SK-N-SH (cell line): ENCODE measurements at regions not wholly inside any gene's neighbourhood (a gene's known extent, or its start where the extent isn't known, plus 50 kb on each side); places are given as distances from the start of the nearest gene placed in this dataset.

Source experiments
- CTCF ChIA-PET: fragments of 300-600, 350-600 bp; formaldehyde crosslinking; extraction: SDS; loops from one replicate; lab custom pipeline; 2021; lab: Yijun Ruan, JAX
- POLR2A ChIA-PET: fragments of 350-600 bp; sonication (Branson Sonifier 250); formaldehyde crosslinking; extraction: SDS; loops from one replicate; lab custom pipeline; 2020; ENCODE audit warnings: antibody characterized with exemption, inconsistent platforms; lab: Yijun Ruan, JAX
- DNase-seq: peaks from one replicate; pipeline ENCODE4 v3.0.0; 2012
- H2AFZ ChIP-seq: fragments of 200-600 bp; sonication (generic); 2 replicates; pipeline ENCODE4 v1.8.1; 2016; ENCODE audit warnings: antibody characterized with exemption, mild to moderate bottlenecking, low read depth
- H3F3A ChIP-seq: fragments of 200-600 bp; sonication (generic); replicated peaks from 2 replicates; pipeline ENCODE3; 2016; ENCODE audit warnings: antibody characterized with exemption, mild to moderate bottlenecking; ENCODE audit not compliant: insufficient read depth
- H3K27ac ChIP-seq, 2 experiments: fragments of 200-500 bp in 1 of 2; fragments of 200-600 bp in 1 of 2; sonication (Bioruptor generic) in 1 of 2; sonication (generic), shearing (Covaris generic) in 1 of 2; 2 replicates each; pipeline versions ENCODE4 v1.5.1 to v1.6.1; 2014 to 2016; ENCODE audit warnings: low read depth in 2 of 2, inconsistent platforms in 1 of 2, low read length in 1 of 2, mild to moderate bottlenecking in 1 of 2, mixed read lengths in 1 of 2
- H3K27me3 ChIP-seq: fragments of 200-600 bp; sonication (generic), shearing (Covaris generic); 2 replicates; pipeline ENCODE4 v1.6.1; 2016; ENCODE audit warnings: mixed run types; ENCODE audit not compliant: insufficient read depth
- H3K36me3 ChIP-seq, 2 experiments: fragments of 200-500 bp in 1 of 2; fragments of 200-600 bp in 1 of 2; sonication (Bioruptor generic) in 1 of 2; sonication (generic) in 1 of 2; replicated peaks in 1 of 2; 2 replicates each; pipeline versions ENCODE3 to v1.5.1; 2014 to 2016; ENCODE audit warnings: low read length in 1 of 2, mild to moderate bottlenecking in 1 of 2; ENCODE audit not compliant: insufficient read depth in 2 of 2, control insufficient read depth in 1 of 2
- H3K4me1 ChIP-seq, 2 experiments: fragments of 200-500 bp in 1 of 2; fragments of 200-600 bp in 1 of 2; sonication (Bioruptor generic) in 1 of 2; sonication (generic), shearing (Covaris generic) in 1 of 2; 2 replicates each; pipeline versions ENCODE4 v1.5.1 to v1.6.1; 2014 to 2016; ENCODE audit warnings: low read depth in 1 of 2, low read length in 1 of 2, mixed run types in 1 of 2; ENCODE audit not compliant: insufficient read depth in 2 of 2, control insufficient read depth in 1 of 2
- H3K4me2 ChIP-seq: fragments of 200-600 bp; sonication (generic), shearing (Covaris generic); 2 replicates; pipeline ENCODE4 v1.6.1; 2017; ENCODE audit warnings: mixed run types
- H3K4me3 ChIP-seq, 2 experiments: fragments of 200-500 bp in 1 of 2; fragments of 200-600 bp in 1 of 2; sonication (Bioruptor generic) in 1 of 2; sonication (generic), shearing (Covaris generic) in 1 of 2; 2 replicates each; pipeline versions ENCODE4 v1.5.1 to v1.8.1; 2014 to 2016; ENCODE audit warnings: low read depth in 2 of 2, inconsistent platforms in 1 of 2, low read length in 1 of 2, mild to moderate bottlenecking in 1 of 2, mixed read lengths in 1 of 2, moderate library complexity in 1 of 2
- H3K79me2 ChIP-seq: fragments of 200-600 bp; sonication (generic); 2 replicates; pipeline ENCODE4 v1.8.1; 2017; ENCODE audit warnings: mild to moderate bottlenecking; ENCODE audit not compliant: insufficient read depth
- H3K9ac ChIP-seq: fragments of 200-600 bp; sonication (generic); 2 replicates; pipeline ENCODE4 v1.6.1; 2017; ENCODE audit warnings: mixed run types
- H3K9me2 ChIP-seq: fragments of 200-600 bp; sonication (generic); 2 replicates; pipeline ENCODE4 v1.6.1; 2017; ENCODE audit warnings: mixed run types
- H3K9me3 ChIP-seq: fragments of 200-600 bp; sonication (generic); 2 replicates; pipeline ENCODE4 v1.6.1; 2017; ENCODE audit warnings: mixed run types, mild to moderate bottlenecking, moderate library complexity
- H4K20me1 ChIP-seq: fragments of 200-600 bp; sonication (generic); 2 replicates; pipeline ENCODE4 v1.6.1; 2017; ENCODE audit warnings: mild to moderate bottlenecking, mixed run types; ENCODE audit not compliant: insufficient read depth
- CHD2 ChIP-seq: fragments of 150-350 bp; IDR thresholded peaks from 2 replicates; pipeline ENCODE4 v1.6.1; 2018; ENCODE audit warnings: low read length; ENCODE audit not compliant: partially characterized antibody
- EP300 ChIP-seq, 2 experiments: IDR thresholded peaks; 2 replicates each; pipeline versions ENCODE4 v1.4.0 to v1.6.1; 2012; ENCODE audit warnings: borderline replicate concordance in 1 of 2, low read depth in 1 of 2, low read length in 1 of 2
- GABPA ChIP-seq: IDR thresholded peaks from 2 replicates; pipeline ENCODE4 v1.4.0; 2012; ENCODE audit warnings: low read depth, mild to moderate bottlenecking
- GATA2 ChIP-seq: sonication (generic); formaldehyde crosslinking; IDR thresholded peaks from 2 replicates; pipeline ENCODE4 v1.5.0; 2020; ENCODE audit warnings: mild to moderate bottlenecking, missing genetic modification reagents
- IRF3 ChIP-seq: fragments of 150-350 bp; IDR thresholded peaks from 2 replicates; pipeline ENCODE4 v1.6.1; 2016; ENCODE audit warnings: mild to moderate bottlenecking, low read depth, low read length
- MXI1 ChIP-seq: IDR thresholded peaks from 2 replicates; pipeline ENCODE4 v1.6.1; 2012; ENCODE audit warnings: mild to moderate bottlenecking, low read depth, low read length, improper control_type of control experiment
- NRF1 ChIP-seq: IDR thresholded peaks from 2 replicates; pipeline ENCODE4 v1.6.1; 2012; ENCODE audit warnings: low read depth, mild to moderate bottlenecking, low read length
- POLR2AphosphoS5 ChIP-seq: IDR thresholded peaks from 2 replicates; pipeline ENCODE4 v1.6.1; 2012; ENCODE audit warnings: low read depth, low read length
- RAD21 ChIP-seq: IDR thresholded peaks from 2 replicates; pipeline ENCODE4 v1.6.1; 2012; ENCODE audit warnings: mild to moderate bottlenecking, low read length
- RCOR1 ChIP-seq: fragments of 150-350 bp; IDR thresholded peaks from 2 replicates; pipeline ENCODE4 v1.6.1; 2017; ENCODE audit warnings: antibody characterized with exemption, low read length
- SMC3 ChIP-seq: IDR thresholded peaks from 2 replicates; pipeline ENCODE4 v1.6.1; 2012; ENCODE audit warnings: low read depth, low read length, improper control_type of control experiment
- TAF1 ChIP-seq: IDR thresholded peaks from 2 replicates; pipeline ENCODE4 v1.6.1; 2012; ENCODE audit warnings: low read depth, mild to moderate bottlenecking, low read length, moderate library complexity, borderline replicate concordance
- USF2 ChIP-seq: fragments of 150-350 bp; IDR thresholded peaks from 2 replicates; pipeline ENCODE4 v1.6.1; 2017; ENCODE audit warnings: antibody characterized with exemption, low read length, low read depth, borderline replicate concordance
- YY1 ChIP-seq: IDR thresholded peaks from 2 replicates; pipeline ENCODE4 v1.4.0; 2012; ENCODE audit warnings: low read depth, mild to moderate bottlenecking
- ZBTB33 ChIP-seq: IDR thresholded peaks from 2 replicates; pipeline ENCODE4 v1.4.0; 2012; ENCODE audit warnings: low read depth, borderline replicate concordance
- WGBS: methylation state at CpG from one replicate; pipeline ENCODE4 v1.1.6; 2017; ENCODE audit warnings: low lambda C conversion rate; 5-methylcytosine and 5-hydroxymethylcytosine counted together
- TF ChIP-seq, protein P1 (sequence below): IDR thresholded peaks from 2 replicates; pipeline ENCODE4 v1.4.0; 2012; ENCODE audit warnings: low read depth
- TF ChIP-seq, protein P2 (sequence below): fragments of 200-600 bp; sonication (generic); IDR thresholded peaks from 2 replicates; pipeline ENCODE4 v1.6.1; 2017; ENCODE audit warnings: antibody characterized with exemption, mild to moderate bottlenecking, moderate library complexity

DNA sequence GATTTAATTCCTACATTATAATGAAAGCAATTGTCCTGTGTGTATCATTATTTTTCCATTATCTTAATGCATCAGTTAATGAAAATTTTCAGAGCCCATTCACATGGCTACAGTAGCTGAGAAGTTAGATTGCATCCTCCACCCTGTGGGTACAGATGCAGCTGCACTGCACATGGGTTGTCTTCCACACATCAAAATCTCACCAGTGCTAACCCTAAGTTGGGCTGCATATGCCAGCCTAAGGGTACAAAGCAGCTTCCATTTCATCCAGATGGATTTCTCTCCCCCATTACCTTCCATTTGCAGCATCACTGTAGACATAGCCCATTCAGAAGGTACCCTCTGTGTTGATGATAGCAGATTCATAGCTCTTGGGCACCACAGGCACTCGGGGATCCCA, 74.7 kb upstream of the WDR11 start:
- Histone ChIP-seq H3K9me2 (no peaks in the 10 kb centered on the region), H3K9me3 (no peaks in the 10 kb centered on the region), H3F3A (no peaks in the 10 kb centered on the region), H3K36me3 (no peaks in the 10 kb centered on the region), H3K79me2 (no peaks in the 10 kb centered on the region)
- POLR2A ChIA-PET = no interaction called here
- no peak for TF ChIP-seq IRF3
- no peak; a peak in 2 of 4 replicates for TF ChIP-seq EP300 (IDR thresholded peaks at IDR 0.05; ENCODE audit: borderline replicate concordance in 1 of 2, low read depth in 1 of 2, low read length in 1 of 2)
- TF ChIP-seq YY1 = no peak
- TF ChIP-seq, protein P1, sequence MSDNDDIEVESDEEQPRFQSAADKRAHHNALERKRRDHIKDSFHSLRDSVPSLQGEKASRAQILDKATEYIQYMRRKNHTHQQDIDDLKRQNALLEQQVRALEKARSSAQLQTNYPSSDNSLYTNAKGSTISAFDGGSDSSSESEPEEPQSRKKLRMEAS = no peak
- TF ChIP-seq GABPA = no peak
- no peak for TF ChIP-seq ZBTB33
- no peak for TF ChIP-seq SMC3
- TF ChIP-seq TAF1 = no peak
- no peak for TF ChIP-seq POLR2AphosphoS5
- peak; percentile 79 for TF ChIP-seq RCOR1
- peak; percentile 16; the same call in 1 of the 2 replicates for TF ChIP-seq RAD21
- peak; percentile 46 for TF ChIP-seq CHD2
- no peak for TF ChIP-seq NRF1
- TF ChIP-seq, protein P2, sequence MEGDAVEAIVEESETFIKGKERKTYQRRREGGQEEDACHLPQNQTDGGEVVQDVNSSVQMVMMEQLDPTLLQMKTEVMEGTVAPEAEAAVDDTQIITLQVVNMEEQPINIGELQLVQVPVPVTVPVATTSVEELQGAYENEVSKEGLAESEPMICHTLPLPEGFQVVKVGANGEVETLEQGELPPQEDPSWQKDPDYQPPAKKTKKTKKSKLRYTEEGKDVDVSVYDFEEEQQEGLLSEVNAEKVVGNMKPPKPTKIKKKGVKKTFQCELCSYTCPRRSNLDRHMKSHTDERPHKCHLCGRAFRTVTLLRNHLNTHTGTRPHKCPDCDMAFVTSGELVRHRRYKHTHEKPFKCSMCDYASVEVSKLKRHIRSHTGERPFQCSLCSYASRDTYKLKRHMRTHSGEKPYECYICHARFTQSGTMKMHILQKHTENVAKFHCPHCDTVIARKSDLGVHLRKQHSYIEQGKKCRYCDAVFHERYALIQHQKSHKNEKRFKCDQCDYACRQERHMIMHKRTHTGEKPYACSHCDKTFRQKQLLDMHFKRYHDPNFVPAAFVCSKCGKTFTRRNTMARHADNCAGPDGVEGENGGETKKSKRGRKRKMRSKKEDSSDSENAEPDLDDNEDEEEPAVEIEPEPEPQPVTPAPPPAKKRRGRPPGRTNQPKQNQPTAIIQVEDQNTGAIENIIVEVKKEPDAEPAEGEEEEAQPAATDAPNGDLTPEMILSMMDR = no peak
- TF ChIP-seq GATA2 (CRISPR knock-in tag) = peak; percentile 49
- no peak for TF ChIP-seq USF2
- TF ChIP-seq MXI1 = no peak; the same call in 1 of the 2 replicates
- TF ChIP-seq, all 33 proteins: peak for 4
- peaks cover 0 to 7% of the 10 kb centered on the region in 2 experiments; a peak in 2 of 4 replicates for H3K4me1 ChIP-seq
- WGBS = 36% methylated on average over 1 of the region's 1 CpG
- DNase-seq = peak; percentile 54
- no peak overlapping the region for H3K9ac ChIP-seq
- CTCF ChIA-PET = interaction anchor here (0.6 to 2.0 kb wide), 2 partner anchors 41 to 214 kb away, joined by 4 to 8 read pairs; no protein-coding TSS in a partner anchor
- H3K27ac ChIP-seq = peak overlapping the region in 1 of 2 experiments; percentile 34; a peak in 1 of 4 replicates
- no peak overlapping the region for H3K4me3 ChIP-seq
- no peaks in the 10 kb centered on the region for H4K20me1 ChIP-seq
- H3K4me2 ChIP-seq = no peak overlapping the region
- H3K27me3 ChIP-seq = no peaks in the 10 kb centered on the region
- no peak overlapping the region for H2AFZ ChIP-seq
